ENCODE measurements at regions not wholly inside any gene's neighbourhood (a gene's known extent, or its start where the extent isn't known, plus 50 kb on each side); places are given as distances from the start of the nearest gene placed in this dataset.
"Not testable (repeated sequence)": the region's sequence is repeated elsewhere in the genome, so short reads cannot be mapped to it uniquely, and the experiment has no call there.

DNA sequence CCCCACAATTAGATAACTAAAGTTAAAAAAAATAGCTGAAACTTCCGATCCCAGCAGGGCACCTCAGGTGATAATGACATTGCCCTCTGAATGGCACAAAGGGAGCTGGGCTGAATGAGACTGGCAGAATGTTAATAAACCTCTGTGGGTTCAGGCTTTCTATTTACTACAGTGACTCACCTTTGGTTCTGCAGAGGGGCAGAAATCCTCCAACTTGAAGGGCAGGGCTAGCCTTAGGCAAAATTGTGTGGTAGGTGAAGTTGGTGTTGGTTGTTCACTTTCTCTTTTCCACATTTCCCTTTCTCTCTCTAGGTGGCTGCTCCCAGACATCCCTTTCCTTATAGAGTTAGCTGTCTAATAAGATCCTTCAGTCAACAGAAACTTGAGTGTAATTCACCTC is 625.2 kb downstream of the EPM2A start:
- H3K4me1 Mint-ChIP-seq (ENCODE audit: low read depth), result no peaks in the 10 kb centered on the region
- H3K27me3 Mint-ChIP-seq (ENCODE audit: low read depth), result peaks cover 12% of the 10 kb centered on the region
- H3K9me3 Mint-ChIP-seq, result no peaks in the 10 kb centered on the region
- DNase-seq, result no peak
- no peak for ATAC-seq
- no peak overlapping the region for H3K4me3 Mint-ChIP-seq
- no peaks in the 10 kb centered on the region for H3K36me3 Mint-ChIP-seq (ENCODE audit: insufficient read depth)

DNA sequence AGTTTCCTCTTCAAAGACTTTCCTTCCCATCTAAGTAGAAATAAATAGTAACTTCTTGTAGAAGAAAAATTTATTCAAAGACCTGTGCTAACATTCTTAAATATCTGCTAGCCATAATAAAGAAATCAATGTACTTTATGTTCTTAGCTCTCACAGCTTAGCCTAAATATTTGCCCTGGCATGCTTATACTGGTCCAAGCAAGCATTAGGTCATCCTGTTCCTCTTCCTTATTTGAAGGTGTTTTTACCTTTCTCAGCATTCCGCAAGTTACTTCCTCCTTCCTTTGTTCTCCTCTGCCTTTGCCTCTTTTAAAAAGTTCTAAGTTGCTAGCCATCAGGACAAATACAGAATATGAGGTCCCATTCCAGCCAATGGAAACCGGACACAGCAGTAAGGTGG is 623.9 kb downstream of the EPM2A start:
- not testable (repeated sequence) for DNase-seq; H3K4me1 Mint-ChIP-seq (ENCODE audit: low read depth); H3K36me3 Mint-ChIP-seq (ENCODE audit: insufficient read depth); ATAC-seq; H3K4me3 Mint-ChIP-seq; H3K9me3 Mint-ChIP-seq
- H3K27me3 Mint-ChIP-seq (ENCODE audit: low read depth), result peaks cover 13% of the 10 kb centered on the region

DNA sequence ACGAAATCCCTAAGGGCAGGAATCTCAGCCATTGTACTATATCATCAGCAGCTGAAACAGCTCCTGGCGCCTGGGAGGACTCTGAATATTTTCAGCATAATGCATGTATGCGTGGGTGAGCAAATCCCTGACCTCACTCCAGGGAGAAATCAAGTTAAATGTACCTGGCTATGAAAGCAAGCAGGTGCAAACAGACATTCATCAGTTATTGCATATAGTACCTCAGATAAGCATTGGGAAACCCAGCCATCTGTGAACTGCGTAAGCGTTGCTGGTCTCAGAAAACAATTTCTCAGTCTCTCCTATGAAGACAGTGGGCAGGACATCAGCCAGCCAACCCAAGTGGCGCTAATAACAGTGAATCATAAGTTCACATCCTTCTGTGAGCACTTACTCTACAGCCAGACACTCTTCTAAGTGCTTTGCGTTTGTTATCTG is 622.6 kb downstream of the EPM2A start:
- H3K4me1 Mint-ChIP-seq (ENCODE audit: low read depth), result no peaks in the 10 kb centered on the region
- H3K27me3 Mint-ChIP-seq (ENCODE audit: low read depth), result peaks cover 13% of the 10 kb centered on the region
- H3K9me3 Mint-ChIP-seq, result no peaks in the 10 kb centered on the region
- no peak overlapping the region for H3K4me3 Mint-ChIP-seq
- ATAC-seq, result no peak
- DNase-seq, result no peak
- no peaks in the 10 kb centered on the region for H3K36me3 Mint-ChIP-seq (ENCODE audit: insufficient read depth)

DNA sequence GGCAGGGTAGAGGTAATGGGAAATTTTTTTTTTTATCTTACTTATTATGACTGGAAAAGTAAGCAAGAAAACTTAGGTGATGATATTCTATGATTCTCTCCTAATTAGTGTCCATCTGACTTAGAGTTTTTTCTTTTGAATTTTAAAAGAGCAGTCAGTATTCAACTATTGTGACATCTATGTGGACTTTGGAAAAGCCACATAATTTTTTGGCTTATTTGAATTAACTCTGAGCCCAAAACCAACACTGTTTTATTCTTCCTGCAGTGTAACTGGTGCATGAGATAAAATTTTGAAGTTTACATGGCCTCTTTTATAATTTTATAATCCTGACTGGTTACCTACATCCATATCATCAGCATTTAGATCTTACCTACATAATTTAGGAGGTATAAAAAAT is 619.7 kb downstream of the EPM2A start:
- Mint-ChIP-seq H3K4me3 (no peak overlapping the region), H3K36me3 (ENCODE audit: insufficient read depth) (no peaks in the 10 kb centered on the region), H3K9me3 (no peaks in the 10 kb centered on the region), H3K27me3 (ENCODE audit: low read depth) (peaks cover 9% of the 10 kb centered on the region), H3K4me1 (ENCODE audit: low read depth) (no peaks in the 10 kb centered on the region)
- ATAC-seq (no peak), DNase-seq (no peak)

DNA sequence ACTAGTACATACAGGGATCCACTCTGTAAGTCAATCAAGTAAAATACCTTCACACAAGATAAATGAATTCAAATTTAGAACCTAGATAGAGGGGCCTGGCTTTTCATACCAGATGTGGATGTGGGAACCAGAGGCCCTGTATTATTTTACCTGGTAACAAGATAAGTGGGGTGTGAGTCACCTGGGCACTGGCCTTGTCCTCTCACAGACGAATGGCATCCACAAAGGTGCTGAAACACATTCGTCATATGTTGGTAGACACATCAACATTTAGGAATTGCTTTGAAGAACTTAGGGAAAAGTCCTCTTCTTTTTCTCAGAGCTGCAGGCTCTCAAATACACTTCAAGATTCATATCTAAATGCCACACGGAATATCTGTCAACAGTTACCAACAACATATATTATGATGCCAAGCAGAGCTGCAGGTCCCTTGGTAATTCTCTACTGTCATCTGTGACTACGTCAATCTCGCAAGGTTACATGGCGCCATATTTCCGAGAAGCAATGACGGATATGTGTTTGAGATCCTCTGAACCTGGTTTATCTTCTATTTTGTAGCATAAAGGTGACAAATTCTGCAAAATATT is 618.6 kb downstream of the EPM2A start:
- no peak for ATAC-seq

GRCh38 chr6:145118224-145118623 is 617.1 kb downstream of the EPM2A start:
- ATAC-seq, result no peak
- DNase-seq, result no peak
- no peaks in the 10 kb centered on the region for H3K36me3 Mint-ChIP-seq (ENCODE audit: insufficient read depth)
- H3K9me3 Mint-ChIP-seq, result no peaks in the 10 kb centered on the region
- peaks cover 2% of the 10 kb centered on the region for H3K27me3 Mint-ChIP-seq (ENCODE audit: low read depth)
- no peaks in the 10 kb centered on the region for H3K4me1 Mint-ChIP-seq (ENCODE audit: low read depth)
- no peak overlapping the region for H3K4me3 Mint-ChIP-seq

More for the DNA sequence above, 618.6 kb downstream of the EPM2A start:
- no peaks in the 10 kb centered on the region for H3K4me1 Mint-ChIP-seq (ENCODE audit: low read depth)
- no peak for DNase-seq
- H3K9me3 Mint-ChIP-seq, result no peaks in the 10 kb centered on the region
- H3K36me3 Mint-ChIP-seq (ENCODE audit: insufficient read depth), result no peaks in the 10 kb centered on the region
- peaks cover 9% of the 10 kb centered on the region for H3K27me3 Mint-ChIP-seq (ENCODE audit: low read depth)
- H3K4me3 Mint-ChIP-seq, result no peak overlapping the region

DNA sequence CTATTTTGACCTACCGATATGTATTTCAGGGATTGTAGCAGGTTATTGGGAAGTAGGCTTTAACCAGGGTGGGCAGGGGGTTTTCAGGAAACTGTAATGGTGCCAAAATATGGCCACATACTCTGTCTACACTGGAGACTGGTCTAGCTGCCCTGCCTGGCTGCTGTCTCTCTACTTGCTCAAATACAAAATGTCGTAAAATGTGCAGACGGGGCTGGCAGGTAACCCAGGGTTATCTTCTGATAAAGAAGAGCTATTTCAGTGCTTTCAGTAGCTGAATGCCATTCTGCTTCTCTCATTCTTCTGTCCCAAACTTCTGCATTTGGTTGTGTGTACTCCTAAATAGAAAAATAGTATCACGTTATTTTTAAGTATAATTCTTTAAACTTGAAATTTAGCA is 616.2 kb downstream of the EPM2A start:
- Mint-ChIP-seq H3K36me3 (ENCODE audit: insufficient read depth) (no peaks in the 10 kb centered on the region), H3K9me3 (peaks cover 2% of the 10 kb centered on the region), H3K27me3 (ENCODE audit: low read depth) (peaks cover 5% of the 10 kb centered on the region), H3K4me3 (no peak overlapping the region), H3K4me1 (ENCODE audit: low read depth) (no peaks in the 10 kb centered on the region)
- ATAC-seq (no peak), DNase-seq (no peak)

DNA sequence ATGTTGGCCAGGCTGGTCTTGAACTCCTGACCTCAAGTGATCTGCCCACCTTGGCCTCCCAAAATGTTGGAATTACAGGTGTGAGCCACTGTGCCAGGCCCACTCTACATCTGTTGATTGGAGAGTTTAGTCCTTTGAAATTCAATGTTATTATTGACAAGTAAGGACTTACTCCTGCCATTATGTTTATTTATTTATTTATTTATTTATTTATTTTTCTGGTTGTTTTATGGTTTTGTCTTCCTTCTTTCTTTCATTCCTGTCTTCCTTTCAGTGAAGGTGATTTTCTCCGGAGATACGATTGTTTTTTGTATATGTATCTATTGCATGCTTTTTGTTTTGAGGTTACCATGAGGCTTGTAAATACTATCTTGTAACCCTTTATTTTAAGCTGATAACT is 602.6 kb downstream of the EPM2A start:
- H3K36me3 Mint-ChIP-seq (ENCODE audit: insufficient read depth), result no peaks in the 10 kb centered on the region
- no peak for DNase-seq
- H3K9me3 Mint-ChIP-seq, result no peaks in the 10 kb centered on the region
- no peak overlapping the region for H3K4me3 Mint-ChIP-seq
- H3K27me3 Mint-ChIP-seq (ENCODE audit: low read depth), result peaks cover 8% of the 10 kb centered on the region
- no peaks in the 10 kb centered on the region for H3K4me1 Mint-ChIP-seq (ENCODE audit: low read depth)
- no peak for ATAC-seq

DNA sequence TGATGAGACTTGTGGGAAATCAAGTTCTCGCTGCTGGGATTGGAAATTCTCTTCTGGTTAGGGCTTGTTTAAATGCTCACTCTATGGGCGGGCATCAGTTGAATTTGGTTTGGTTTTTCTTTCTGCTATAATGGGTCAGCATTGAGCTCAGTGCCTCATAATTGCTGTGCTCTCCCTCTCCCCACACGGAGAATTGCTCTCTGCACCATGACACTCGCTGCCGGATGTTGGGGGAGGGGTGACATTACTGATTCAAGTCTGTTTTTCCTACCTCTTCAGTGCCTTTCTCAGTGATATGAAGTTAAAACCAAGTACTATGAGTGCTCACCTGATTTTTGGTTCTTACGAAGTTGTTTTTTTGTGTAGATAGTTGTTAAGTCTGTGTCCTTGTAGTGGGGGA is 599.6 kb downstream of the EPM2A start:
- Mint-ChIP-seq H3K4me1 (ENCODE audit: low read depth) (no peaks in the 10 kb centered on the region), H3K27me3 (ENCODE audit: low read depth) (peaks cover 8% of the 10 kb centered on the region), H3K36me3 (ENCODE audit: insufficient read depth) (no peaks in the 10 kb centered on the region), H3K4me3 (no peak overlapping the region), H3K9me3 (no peaks in the 10 kb centered on the region)
- ATAC-seq, result no peak
- no peak for DNase-seq

DNA sequence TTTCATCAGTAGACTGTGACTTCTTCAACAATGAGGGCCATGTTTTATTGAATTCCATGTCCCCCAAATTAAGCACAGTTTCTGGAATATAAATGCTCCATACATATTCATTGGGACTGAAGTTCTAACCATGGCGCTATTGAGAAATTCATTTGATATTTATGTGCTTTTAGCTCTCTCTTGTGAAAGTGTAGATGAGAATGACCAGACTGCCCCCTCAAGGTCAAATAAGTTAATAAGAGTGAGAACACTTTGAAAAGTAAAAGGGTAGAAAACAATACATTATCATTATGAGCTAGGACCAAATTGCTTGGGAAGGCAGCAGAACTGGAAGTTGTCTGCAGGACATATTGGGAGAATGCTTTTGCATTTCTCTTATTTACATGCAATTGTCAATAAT is 597.9 kb downstream of the EPM2A start:
- Mint-ChIP-seq H3K27me3 (ENCODE audit: low read depth) (peaks cover 10% of the 10 kb centered on the region), H3K36me3 (ENCODE audit: insufficient read depth) (no peaks in the 10 kb centered on the region), H3K4me1 (ENCODE audit: low read depth) (no peaks in the 10 kb centered on the region), H3K9me3 (no peaks in the 10 kb centered on the region), H3K4me3 (no peak overlapping the region)
- ATAC-seq (no peak), DNase-seq (no peak)

GRCh38 chr6:145138469-145139139 is 596.7 kb downstream of the EPM2A start:
- DNase-seq (no peak), ATAC-seq (no peak)
- Mint-ChIP-seq H3K4me1 (ENCODE audit: low read depth) (no peaks in the 10 kb centered on the region), H3K36me3 (ENCODE audit: insufficient read depth) (no peaks in the 10 kb centered on the region), H3K9me3 (no peaks in the 10 kb centered on the region), H3K4me3 (no peak overlapping the region), H3K27me3 (ENCODE audit: low read depth) (peaks cover 10% of the 10 kb centered on the region)

GRCh38 chr6:145139140-145139850 is 596.0 kb downstream of the EPM2A start:
- DNase-seq (no peak), ATAC-seq (no peak)
- Mint-ChIP-seq H3K4me1 (ENCODE audit: low read depth) (no peaks in the 10 kb centered on the region), H3K4me3 (no peak overlapping the region), H3K36me3 (ENCODE audit: insufficient read depth) (no peaks in the 10 kb centered on the region), H3K27me3 (ENCODE audit: low read depth) (peaks cover 7% of the 10 kb centered on the region), H3K9me3 (no peaks in the 10 kb centered on the region)

- Mint-ChIP-seq H3K9me3 (no peaks in the 10 kb centered on the region), H3K36me3 (ENCODE audit: insufficient read depth) (no peaks in the 10 kb centered on the region)
These were observed 595.4 kb downstream of the EPM2A start for GRCh38 chr6:145139895-145140294.

DNA sequence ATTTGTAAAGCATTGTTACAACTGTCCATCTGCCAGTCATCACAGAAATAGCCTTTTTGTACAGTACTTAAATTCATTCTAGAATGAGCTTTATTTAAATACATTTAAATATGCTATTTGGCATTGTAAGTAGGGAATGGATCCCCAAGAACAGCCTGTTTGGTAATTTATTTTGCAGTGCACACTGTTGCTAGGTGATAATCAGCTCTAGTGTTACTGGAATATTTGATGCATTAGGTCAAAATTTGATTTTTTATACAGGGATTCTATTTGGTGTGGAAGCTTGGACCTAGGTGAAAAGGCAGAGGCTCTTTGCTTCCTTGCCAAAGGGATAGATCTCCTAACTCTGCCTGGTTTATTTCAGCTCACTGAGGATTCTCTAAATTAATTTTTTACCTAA is 593.7 kb downstream of the EPM2A start:
- Mint-ChIP-seq H3K9me3 (no peaks in the 10 kb centered on the region), H3K4me3 (no peak overlapping the region), H3K36me3 (ENCODE audit: insufficient read depth) (no peaks in the 10 kb centered on the region), H3K27me3 (ENCODE audit: low read depth) (peaks cover 2% of the 10 kb centered on the region), H3K4me1 (ENCODE audit: low read depth) (no peaks in the 10 kb centered on the region)
- DNase-seq, result no peak
- ATAC-seq, result no peak

More at GRCh38 chr6:145139895-145140294, 595.4 kb downstream of the EPM2A start:
- DNase-seq (no peak), ATAC-seq (no peak)
- Mint-ChIP-seq H3K4me3 (no peak overlapping the region), H3K27me3 (ENCODE audit: low read depth) (peaks cover 7% of the 10 kb centered on the region), H3K4me1 (ENCODE audit: low read depth) (no peaks in the 10 kb centered on the region)

DNA sequence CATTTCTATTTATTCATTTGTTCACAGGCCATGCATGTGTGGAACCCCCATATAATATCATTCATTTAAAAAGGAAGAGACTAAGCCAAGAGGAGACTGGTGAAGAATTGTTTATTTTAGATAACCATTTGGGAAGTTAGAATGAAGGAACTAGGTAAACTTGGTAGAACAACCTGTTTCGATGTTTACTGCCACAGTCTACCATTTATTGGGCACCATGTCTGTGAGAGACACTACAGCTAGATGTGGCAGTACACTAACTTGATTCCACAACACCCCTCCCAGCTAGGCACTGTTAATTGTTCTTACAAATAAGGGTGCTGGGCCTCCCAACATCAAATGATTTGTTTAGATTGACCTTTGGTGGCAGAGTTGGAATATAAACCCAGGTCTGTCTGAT is 592.4 kb downstream of the EPM2A start:
- DNase-seq (no peak), ATAC-seq (no peak)
- H3K9me3 Mint-ChIP-seq, result no peaks in the 10 kb centered on the region

More for the DNA sequence above, 592.4 kb downstream of the EPM2A start:
- Mint-ChIP-seq H3K36me3 (ENCODE audit: insufficient read depth) (no peaks in the 10 kb centered on the region), H3K27me3 (ENCODE audit: low read depth) (peaks cover 2% of the 10 kb centered on the region), H3K4me1 (ENCODE audit: low read depth) (no peaks in the 10 kb centered on the region), H3K4me3 (no peak overlapping the region)

Measured in activated T-cell treated with anti-CD3 and anti-CD28 coated beads, Interleukin-2, amount 50 U/mL, for 4 hours (primary cell).